ENCODE measurements at regions not wholly inside any gene's neighbourhood (a gene's known extent, or its start where the extent isn't known, plus 50 kb on each side); places are given as distances from the start of the nearest gene placed in this dataset.
"Not testable (repeated sequence)": the region's sequence is repeated elsewhere in the genome, so short reads cannot be mapped to it uniquely, and the experiment has no call there.

- no peak for DNase-seq
These were observed 942.1 kb upstream of the GRIA3 start for GRCh38 chrX:122241959-122242358.

GRCh38 chrX:122244080-122244479, 940.0 kb upstream of the GRIA3 start:
- DNase-seq: no peak

GRCh38 chrX:122245175-122245574, 938.9 kb upstream of the GRIA3 start:
- DNase-seq: no peak

- DNase-seq: no peak
These were observed 938.1 kb upstream of the GRIA3 start for GRCh38 chrX:122245943-122246342.

- DNase-seq: no peak
These were observed 937.1 kb upstream of the GRIA3 start for GRCh38 chrX:122246937-122247336.

GRCh38 chrX:122248681-122249080, 935.4 kb upstream of the GRIA3 start:
- DNase-seq: no peak

- no peak for DNase-seq
These were observed 931.6 kb upstream of the GRIA3 start for GRCh38 chrX:122252454-122252853.

GRCh38 chrX:122268353-122268752, 915.7 kb upstream of the GRIA3 start:
- no peak for DNase-seq

- DNase-seq: no peak
These were observed 914.8 kb upstream of the GRIA3 start for GRCh38 chrX:122269243-122269781.

GRCh38 chrX:122270809-122271494, 913.1 kb upstream of the GRIA3 start:
- DNase-seq: no peak

GRCh38 chrX:122272011-122272410, 912.1 kb upstream of the GRIA3 start:
- no peak for DNase-seq

GRCh38 chrX:122279746-122280145, 904.3 kb upstream of the GRIA3 start:
- no peak for DNase-seq

- not testable (repeated sequence) for DNase-seq
These were observed 884.3 kb upstream of the GRIA3 start for GRCh38 chrX:122299822-122300221.

GRCh38 chrX:122301491-122301890, 882.6 kb upstream of the GRIA3 start:
- no peak for DNase-seq

GRCh38 chrX:122303761-122304160, 880.3 kb upstream of the GRIA3 start:
- DNase-seq: no peak

- DNase-seq: no peak
These were observed 839.3 kb upstream of the GRIA3 start for GRCh38 chrX:122344816-122345215.

GRCh38 chrX:122363112-122363795, 820.8 kb upstream of the GRIA3 start:
- no peak for DNase-seq

GRCh38 chrX:122375533-122375932, 808.5 kb upstream of the GRIA3 start:
- DNase-seq: not testable (repeated sequence)

- DNase-seq: no peak
These were observed 795.1 kb upstream of the GRIA3 start for GRCh38 chrX:122389005-122389404.

GRCh38 chrX:122418758-122419157, 765.3 kb upstream of the GRIA3 start:
- DNase-seq: no peak

- no peak for DNase-seq
These were observed 762.5 kb upstream of the GRIA3 start for GRCh38 chrX:122421434-122422121.

- DNase-seq: no peak
These were observed 761.5 kb upstream of the GRIA3 start for GRCh38 chrX:122422547-122422946.

- DNase-seq: no peak
These were observed 749.1 kb upstream of the GRIA3 start for GRCh38 chrX:122434942-122435341.

- no peak for DNase-seq
These were observed 744.2 kb upstream of the GRIA3 start for GRCh38 chrX:122439831-122440230.

Data from NCI-H1694 (cell line).